ENCODE measurements at regions not wholly inside any gene's neighbourhood (a gene's known extent, or its start where the extent isn't known, plus 50 kb on each side); places are given as distances from the start of the nearest gene placed in this dataset.
A peak's percentile ranks its signal among the peaks of the same experiment; 100 is the strongest.

DNA sequence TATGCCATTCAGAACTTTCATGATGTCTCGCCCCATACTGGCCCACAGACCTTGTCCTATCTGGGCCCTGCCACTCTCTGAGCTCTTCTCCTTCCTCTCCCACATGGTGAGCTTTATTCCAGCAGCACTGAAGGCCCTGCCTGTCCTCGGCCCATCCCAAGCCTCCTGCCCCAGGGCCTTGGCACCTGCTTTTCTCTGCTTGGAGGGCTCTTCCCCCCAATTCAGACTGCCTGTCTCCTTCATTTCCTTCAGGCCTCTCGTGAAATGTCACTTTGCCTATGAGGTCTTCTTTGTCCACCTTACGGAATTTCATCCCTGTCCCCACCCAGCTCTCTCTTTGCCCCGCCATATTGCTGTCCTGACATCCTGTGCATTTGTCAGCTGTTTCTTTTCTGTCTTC, 191.7 kb upstream of the POU3F1 start:
- H3K4me1 ChIP-seq (ENCODE audit: control insufficient read depth, insufficient read depth, low read length), result peaks cover 5% of the 10 kb centered on the region
- H3K9me3 ChIP-seq (replicated peaks; ENCODE audit: low read length), result no peaks in the 10 kb centered on the region
- no peaks in the 10 kb centered on the region for H3K36me3 ChIP-seq (ENCODE audit: insufficient read depth, low read length)
- H3K4me2 ChIP-seq (ENCODE audit: low read length), result no peak overlapping the region
- no peaks in the 10 kb centered on the region for H3K27me3 ChIP-seq (ENCODE audit: control insufficient read depth, insufficient read depth, low read length)
- H3K9ac ChIP-seq (ENCODE audit: low read depth, low read length), result no peak overlapping the region
- H3K4me3 ChIP-seq (ENCODE audit: low read length), result no peak overlapping the region

DNA sequence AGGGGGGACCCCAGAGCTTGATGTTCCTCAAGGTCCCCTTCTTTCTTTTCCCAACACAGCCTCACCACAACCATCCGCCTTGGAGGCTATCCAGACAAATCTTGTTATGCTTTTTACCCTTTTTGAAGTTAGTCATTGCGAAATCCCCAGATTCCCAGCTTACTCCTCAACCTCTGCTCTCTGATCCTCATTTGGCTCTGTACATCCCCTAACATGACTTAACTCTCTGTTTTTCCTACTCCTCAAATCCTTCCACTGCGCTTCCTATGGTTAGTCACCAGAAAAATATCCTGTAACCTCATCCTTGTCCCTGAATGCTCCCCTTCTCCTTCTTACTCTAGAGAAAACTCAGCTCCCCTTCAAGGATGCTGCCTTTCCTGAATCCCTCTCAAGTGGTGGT, 189.1 kb upstream of the POU3F1 start:
- Histone ChIP-seq H3K9ac (ENCODE audit: low read depth, low read length) (no peak overlapping the region), H3K36me3 (ENCODE audit: insufficient read depth, low read length) (no peaks in the 10 kb centered on the region), H3K4me1 (ENCODE audit: control insufficient read depth, insufficient read depth, low read length) (peaks cover 5% of the 10 kb centered on the region), H3K9me3 (replicated peaks; ENCODE audit: low read length) (no peaks in the 10 kb centered on the region), H3K27me3 (ENCODE audit: control insufficient read depth, insufficient read depth, low read length) (no peaks in the 10 kb centered on the region), H3K4me3 (ENCODE audit: low read length) (no peak overlapping the region), H3K4me2 (ENCODE audit: low read length) (peak overlapping the region; percentile 4)

DNA sequence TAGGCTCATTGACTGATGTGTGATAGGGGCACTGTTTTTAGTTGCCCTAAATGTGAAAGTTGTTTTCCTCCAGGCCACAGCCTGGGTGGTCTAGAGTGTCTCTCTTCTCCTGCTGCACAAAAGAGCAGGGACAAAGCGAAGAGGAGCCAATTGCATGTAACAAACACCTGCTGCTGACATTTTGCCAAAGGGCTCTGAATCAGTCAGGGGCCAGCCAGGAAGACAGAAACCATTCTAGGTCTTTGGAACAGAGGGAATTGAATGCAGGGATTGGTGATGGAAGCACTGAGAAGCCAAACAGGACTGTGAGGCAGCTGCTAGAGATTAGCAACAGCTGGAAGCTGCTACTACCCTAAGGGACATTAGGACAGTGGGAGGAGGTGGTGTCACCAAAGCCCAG, 185.3 kb upstream of the POU3F1 start:
- no peak overlapping the region for H3K4me3 ChIP-seq (ENCODE audit: low read length)
- no peaks in the 10 kb centered on the region for H3K27me3 ChIP-seq (ENCODE audit: control insufficient read depth, insufficient read depth, low read length)
- no peaks in the 10 kb centered on the region for H3K9me3 ChIP-seq (replicated peaks; ENCODE audit: low read length)
- H3K4me2 ChIP-seq (ENCODE audit: low read length), result no peak overlapping the region
- H3K36me3 ChIP-seq (ENCODE audit: insufficient read depth, low read length), result no peaks in the 10 kb centered on the region
- H3K4me1 ChIP-seq (ENCODE audit: control insufficient read depth, insufficient read depth, low read length), result peaks cover 5% of the 10 kb centered on the region
- no peak overlapping the region for H3K9ac ChIP-seq (ENCODE audit: low read depth, low read length)

DNA sequence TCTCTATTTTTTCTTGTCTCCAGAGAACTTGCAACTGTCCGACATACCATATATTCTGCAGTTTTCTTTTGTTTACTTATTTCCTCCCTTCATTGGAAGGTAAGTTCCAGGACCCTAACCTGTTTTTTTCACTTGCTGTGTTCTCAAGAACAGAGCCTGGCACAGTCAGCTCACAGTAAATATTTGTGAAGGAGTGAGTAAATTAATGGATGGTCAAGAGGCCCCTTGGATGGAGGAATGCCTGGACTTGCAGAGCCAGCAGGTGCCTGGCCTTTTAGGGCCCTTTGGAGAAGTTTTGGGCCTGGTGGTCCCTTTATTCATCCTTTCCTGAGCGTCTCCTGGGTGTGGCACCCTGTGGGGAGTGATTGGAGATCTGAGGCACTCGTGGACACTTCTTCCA, 182.1 kb upstream of the POU3F1 start:
- Histone ChIP-seq H3K4me1 (ENCODE audit: control insufficient read depth, insufficient read depth, low read length) (no peaks in the 10 kb centered on the region), H3K36me3 (ENCODE audit: insufficient read depth, low read length) (no peaks in the 10 kb centered on the region), H3K9me3 (replicated peaks; ENCODE audit: low read length) (no peaks in the 10 kb centered on the region), H3K27me3 (ENCODE audit: control insufficient read depth, insufficient read depth, low read length) (no peaks in the 10 kb centered on the region), H3K9ac (ENCODE audit: low read depth, low read length) (no peak overlapping the region), H3K4me2 (ENCODE audit: low read length) (no peak overlapping the region), H3K4me3 (ENCODE audit: low read length) (no peak overlapping the region)

DNA sequence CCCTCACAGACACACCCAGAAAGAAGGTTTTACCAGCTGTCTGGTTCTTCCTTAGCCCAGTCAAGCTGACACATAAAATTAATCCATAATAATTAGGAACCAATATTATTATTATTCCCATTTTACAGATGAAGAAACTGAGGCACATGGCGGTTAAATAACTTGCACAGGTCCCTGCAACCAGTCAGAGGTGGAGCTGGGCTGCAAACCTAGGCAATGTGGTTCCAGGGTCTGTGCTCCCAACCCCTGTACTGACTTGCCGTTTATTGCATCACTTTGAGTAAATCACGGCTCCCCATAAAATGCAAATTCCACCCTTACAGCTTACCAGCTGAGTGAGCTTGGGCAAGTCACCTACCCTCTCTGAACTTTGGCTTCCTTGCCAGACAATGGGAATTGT, 179.2 kb upstream of the POU3F1 start:
- no peaks in the 10 kb centered on the region for H3K27me3 ChIP-seq (ENCODE audit: control insufficient read depth, insufficient read depth, low read length)
- H3K36me3 ChIP-seq (ENCODE audit: insufficient read depth, low read length), result no peaks in the 10 kb centered on the region
- H3K4me1 ChIP-seq (ENCODE audit: control insufficient read depth, insufficient read depth, low read length), result peaks cover 10% of the 10 kb centered on the region
- no peak overlapping the region for H3K4me3 ChIP-seq (ENCODE audit: low read length)
- H3K9me3 ChIP-seq (replicated peaks; ENCODE audit: low read length), result no peaks in the 10 kb centered on the region
- no peak overlapping the region for H3K4me2 ChIP-seq (ENCODE audit: low read length)
- H3K9ac ChIP-seq (ENCODE audit: low read depth, low read length), result no peak overlapping the region

DNA sequence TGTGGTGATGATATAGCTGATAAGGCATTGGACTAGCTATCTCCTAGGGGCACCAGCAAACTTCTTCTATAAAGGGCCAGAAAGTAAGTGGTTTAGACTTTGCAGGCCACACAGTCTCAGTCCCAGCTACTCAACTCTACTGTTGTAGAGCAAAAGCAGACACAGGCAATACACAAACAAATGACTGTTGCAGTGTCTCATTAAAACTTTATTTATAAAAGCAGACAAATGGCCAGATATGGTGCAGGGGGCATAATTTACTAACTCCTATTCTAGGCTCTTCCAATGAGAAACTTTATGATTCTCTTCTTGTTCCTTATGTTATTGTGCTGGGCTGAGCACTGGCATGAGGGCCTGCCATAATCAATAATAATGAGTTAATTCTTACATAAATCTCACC, 176.8 kb upstream of the POU3F1 start:
- Histone ChIP-seq H3K36me3 (ENCODE audit: insufficient read depth, low read length) (no peaks in the 10 kb centered on the region), H3K4me2 (ENCODE audit: low read length) (no peak overlapping the region), H3K27me3 (ENCODE audit: control insufficient read depth, insufficient read depth, low read length) (no peaks in the 10 kb centered on the region), H3K9me3 (replicated peaks; ENCODE audit: low read length) (no peaks in the 10 kb centered on the region), H3K9ac (ENCODE audit: low read depth, low read length) (no peak overlapping the region), H3K4me1 (ENCODE audit: control insufficient read depth, insufficient read depth, low read length) (peaks cover 10% of the 10 kb centered on the region), H3K4me3 (ENCODE audit: low read length) (no peak overlapping the region)

DNA sequence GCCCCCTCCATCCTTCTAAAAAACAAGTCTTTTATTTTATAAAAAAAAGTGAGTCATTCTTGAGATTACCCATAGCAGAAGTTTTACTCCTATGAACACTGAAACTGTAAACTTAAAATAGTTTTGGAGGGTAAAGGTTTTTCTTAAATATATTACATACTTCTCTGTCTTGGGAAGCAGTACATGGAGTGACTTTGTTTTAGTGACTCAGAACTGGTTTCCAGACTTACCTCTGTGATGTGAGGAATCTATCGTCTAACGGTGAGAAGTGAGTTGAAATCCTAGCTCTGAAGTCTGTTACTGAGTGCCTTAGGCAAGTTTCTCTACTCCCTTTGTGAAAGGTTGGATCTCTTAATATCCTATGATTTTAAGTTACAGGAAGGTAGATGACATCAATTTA, 176.3 kb upstream of the POU3F1 start:
- Histone ChIP-seq H3K36me3 (ENCODE audit: insufficient read depth, low read length) (no peaks in the 10 kb centered on the region), H3K4me3 (ENCODE audit: low read length) (no peak overlapping the region), H3K27me3 (ENCODE audit: control insufficient read depth, insufficient read depth, low read length) (no peaks in the 10 kb centered on the region), H3K9ac (ENCODE audit: low read depth, low read length) (no peak overlapping the region), H3K4me2 (ENCODE audit: low read length) (no peak overlapping the region), H3K4me1 (ENCODE audit: control insufficient read depth, insufficient read depth, low read length) (peaks cover 10% of the 10 kb centered on the region), H3K9me3 (replicated peaks; ENCODE audit: low read length) (no peaks in the 10 kb centered on the region)

DNA sequence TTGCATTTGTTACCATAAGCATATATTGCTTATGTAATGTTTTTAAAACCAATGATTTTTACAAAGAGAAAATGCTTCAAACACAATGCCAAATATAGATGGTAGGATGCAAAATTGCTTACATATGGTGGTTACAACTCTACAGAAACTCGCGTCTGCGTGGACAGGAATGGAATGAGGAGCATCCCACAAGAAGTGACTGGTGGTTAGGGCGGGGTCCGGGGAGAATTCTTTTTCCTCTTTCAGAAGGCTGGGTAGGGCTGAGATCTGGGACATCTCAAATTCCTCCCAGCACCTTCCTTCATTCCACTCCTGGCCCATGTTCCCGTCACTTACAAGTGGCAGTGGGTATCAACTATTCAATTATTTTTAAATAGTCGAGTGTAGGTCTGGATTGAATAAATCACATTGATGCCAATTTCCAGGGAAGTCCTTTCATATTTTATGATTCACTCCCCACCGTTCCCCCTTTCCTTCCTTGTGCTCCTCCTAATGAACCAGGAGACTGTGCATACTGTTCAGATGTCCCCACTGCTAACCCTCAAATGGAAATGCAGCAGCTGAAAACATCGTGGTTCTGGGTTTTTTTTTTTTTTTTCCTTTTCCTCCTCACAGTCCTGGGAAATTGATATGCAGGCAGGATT, 174.5 kb upstream of the POU3F1 start:
- Histone ChIP-seq H3K4me2 (ENCODE audit: low read length) (peak overlapping the region; percentile 47), H3K36me3 (ENCODE audit: insufficient read depth, low read length) (no peaks in the 10 kb centered on the region), H3K4me1 (ENCODE audit: control insufficient read depth, insufficient read depth, low read length) (peaks cover 10% of the 10 kb centered on the region), H3K4me3 (ENCODE audit: low read length) (no peak overlapping the region), H3K27me3 (ENCODE audit: control insufficient read depth, insufficient read depth, low read length) (no peaks in the 10 kb centered on the region), H3K9ac (ENCODE audit: low read depth, low read length) (peak overlapping the region; percentile 46), H3K9me3 (replicated peaks; ENCODE audit: low read length) (no peaks in the 10 kb centered on the region)

DNA sequence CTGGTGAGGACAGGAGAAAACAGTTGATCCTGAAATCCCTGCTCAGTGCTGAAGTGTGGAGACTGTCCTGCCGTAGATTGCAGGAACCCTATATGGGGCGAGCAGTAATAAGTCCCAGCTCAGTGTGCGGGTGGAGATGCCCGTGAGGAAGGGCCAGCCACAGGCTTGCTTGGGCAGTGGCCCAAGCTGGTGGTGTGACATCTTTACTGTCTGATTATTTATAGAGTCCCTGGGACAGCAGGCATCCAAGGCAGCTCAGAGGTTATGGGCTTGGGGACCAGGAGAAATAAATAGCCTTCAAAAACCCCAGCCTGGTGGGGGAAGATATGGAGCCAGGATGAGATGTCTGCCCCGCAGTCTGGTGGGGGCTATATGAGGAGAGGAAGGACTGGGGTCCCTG, 170.7 kb upstream of the POU3F1 start:
- H3K9ac ChIP-seq (ENCODE audit: low read depth, low read length), result no peak overlapping the region

DNA sequence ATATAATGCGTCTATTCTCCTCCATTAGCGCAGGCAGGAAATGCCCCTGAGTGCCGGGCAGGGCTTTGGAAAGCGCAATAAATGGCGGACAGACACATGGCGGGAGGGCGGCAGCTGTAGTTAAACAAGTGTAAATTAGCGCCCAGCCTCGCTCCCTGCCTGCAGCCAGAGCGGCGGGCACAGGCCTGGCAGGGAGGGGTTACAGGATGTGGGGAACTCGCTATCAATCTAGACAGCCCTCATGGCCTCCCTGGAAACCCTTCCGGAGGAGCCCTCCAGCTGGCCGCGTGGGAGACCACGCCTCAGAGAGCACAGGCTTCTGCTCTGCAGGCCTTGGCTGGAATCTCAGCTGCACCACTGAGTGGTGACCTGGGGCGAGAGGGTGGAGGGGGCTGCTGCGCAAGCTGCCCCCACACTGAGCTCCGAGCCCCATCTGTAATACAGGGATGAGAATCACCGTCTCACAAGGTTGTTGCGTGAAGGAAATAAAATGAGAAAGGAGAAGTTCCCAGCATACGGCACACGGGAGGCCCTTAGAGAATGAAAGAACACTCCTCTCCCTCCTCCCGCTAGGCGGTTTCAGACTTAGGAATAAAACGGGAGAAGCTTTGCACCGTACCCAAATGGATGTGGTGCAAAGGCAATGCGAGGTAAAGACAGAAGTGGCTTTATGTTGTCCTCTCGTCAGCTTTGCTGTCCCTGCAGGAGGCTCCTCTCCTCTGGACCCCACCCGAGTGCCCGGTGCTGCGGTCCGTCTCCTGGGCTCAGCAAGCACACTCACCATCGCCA, 167.2 kb upstream of the POU3F1 start:
- no peak overlapping the region for H3K4me3 ChIP-seq (ENCODE audit: low read length)
- H3K4me1 ChIP-seq (ENCODE audit: control insufficient read depth, insufficient read depth, low read length), result no peaks in the 10 kb centered on the region
- H3K27me3 ChIP-seq (ENCODE audit: control insufficient read depth, insufficient read depth, low read length), result peaks cover 3% of the 10 kb centered on the region
- H3K36me3 ChIP-seq (ENCODE audit: insufficient read depth, low read length), result no peaks in the 10 kb centered on the region
- no peaks in the 10 kb centered on the region for H3K9me3 ChIP-seq (replicated peaks; ENCODE audit: low read length)
- H3K9ac ChIP-seq (ENCODE audit: low read depth, low read length), result no peak overlapping the region
- no peak overlapping the region for H3K4me2 ChIP-seq (ENCODE audit: low read length)

More for the DNA sequence above, 170.7 kb upstream of the POU3F1 start:
- Histone ChIP-seq H3K4me3 (ENCODE audit: low read length) (no peak overlapping the region), H3K9me3 (replicated peaks; ENCODE audit: low read length) (no peaks in the 10 kb centered on the region), H3K4me2 (ENCODE audit: low read length) (no peak overlapping the region), H3K4me1 (ENCODE audit: control insufficient read depth, insufficient read depth, low read length) (peaks cover 10% of the 10 kb centered on the region), H3K36me3 (ENCODE audit: insufficient read depth, low read length) (no peaks in the 10 kb centered on the region), H3K27me3 (ENCODE audit: control insufficient read depth, insufficient read depth, low read length) (peaks cover 3% of the 10 kb centered on the region)

DNA sequence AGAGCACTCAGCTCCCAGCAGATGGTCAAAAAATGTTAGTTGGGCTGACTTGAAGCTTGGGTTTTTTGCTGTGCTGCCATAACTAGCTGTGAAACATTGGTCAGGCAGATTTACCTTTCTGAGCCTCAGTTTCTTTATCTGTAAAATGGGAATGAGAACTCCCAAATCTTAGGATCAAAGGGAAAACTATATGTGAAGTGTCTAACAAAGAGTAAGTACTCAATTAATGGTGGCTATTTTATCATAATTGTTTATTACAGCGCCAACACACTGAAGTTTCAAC, 164.2 kb upstream of the POU3F1 start:
- Histone ChIP-seq H3K36me3 (ENCODE audit: insufficient read depth, low read length) (no peaks in the 10 kb centered on the region), H3K9me3 (replicated peaks; ENCODE audit: low read length) (no peaks in the 10 kb centered on the region), H3K27me3 (ENCODE audit: control insufficient read depth, insufficient read depth, low read length) (peaks cover 8% of the 10 kb centered on the region), H3K4me1 (ENCODE audit: control insufficient read depth, insufficient read depth, low read length) (no peaks in the 10 kb centered on the region), H3K4me2 (ENCODE audit: low read length) (no peak overlapping the region), H3K9ac (ENCODE audit: low read depth, low read length) (no peak overlapping the region), H3K4me3 (ENCODE audit: low read length) (no peak overlapping the region)
